ENCODE measurements at regions not wholly inside any gene's neighbourhood (a gene's known extent, or its start where the extent isn't known, plus 50 kb on each side); places are given as distances from the start of the nearest gene placed in this dataset.

GRCh38 chr4:128700659-128701350, 108.7 kb upstream of the JADE1 start:
- Histone ChIP-seq H3K27ac (no peak overlapping the region), H3K4me3 (no peak overlapping the region), H3K36me3 (no peaks in the 10 kb centered on the region), H3K9me3 (no peaks in the 10 kb centered on the region), H3K27me3 (no peaks in the 10 kb centered on the region), H3K4me1 (no peaks in the 10 kb centered on the region)
- intact Hi-C loops (cut with DNase I; ENCODE audit: low total_unique reads) = no loop called here
- 67 to 100% (median 97%) methylated on average over 1 of the region's 1 CpG for whole genome bisulfite sequencing, 5 donors
- TF ChIP-seq POLR2AphosphoS5 (IDR thresholded peaks at IDR 0.05) (no peak), POLR2A (IDR thresholded peaks at IDR 0.05) (no peak), EP300 (IDR thresholded peaks at IDR 0.05) (no peak)
- TF ChIP-seq, protein P1, sequence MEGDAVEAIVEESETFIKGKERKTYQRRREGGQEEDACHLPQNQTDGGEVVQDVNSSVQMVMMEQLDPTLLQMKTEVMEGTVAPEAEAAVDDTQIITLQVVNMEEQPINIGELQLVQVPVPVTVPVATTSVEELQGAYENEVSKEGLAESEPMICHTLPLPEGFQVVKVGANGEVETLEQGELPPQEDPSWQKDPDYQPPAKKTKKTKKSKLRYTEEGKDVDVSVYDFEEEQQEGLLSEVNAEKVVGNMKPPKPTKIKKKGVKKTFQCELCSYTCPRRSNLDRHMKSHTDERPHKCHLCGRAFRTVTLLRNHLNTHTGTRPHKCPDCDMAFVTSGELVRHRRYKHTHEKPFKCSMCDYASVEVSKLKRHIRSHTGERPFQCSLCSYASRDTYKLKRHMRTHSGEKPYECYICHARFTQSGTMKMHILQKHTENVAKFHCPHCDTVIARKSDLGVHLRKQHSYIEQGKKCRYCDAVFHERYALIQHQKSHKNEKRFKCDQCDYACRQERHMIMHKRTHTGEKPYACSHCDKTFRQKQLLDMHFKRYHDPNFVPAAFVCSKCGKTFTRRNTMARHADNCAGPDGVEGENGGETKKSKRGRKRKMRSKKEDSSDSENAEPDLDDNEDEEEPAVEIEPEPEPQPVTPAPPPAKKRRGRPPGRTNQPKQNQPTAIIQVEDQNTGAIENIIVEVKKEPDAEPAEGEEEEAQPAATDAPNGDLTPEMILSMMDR (IDR thresholded peaks at IDR 0.05) = no peak
- no peak for DNase-seq

DNA sequence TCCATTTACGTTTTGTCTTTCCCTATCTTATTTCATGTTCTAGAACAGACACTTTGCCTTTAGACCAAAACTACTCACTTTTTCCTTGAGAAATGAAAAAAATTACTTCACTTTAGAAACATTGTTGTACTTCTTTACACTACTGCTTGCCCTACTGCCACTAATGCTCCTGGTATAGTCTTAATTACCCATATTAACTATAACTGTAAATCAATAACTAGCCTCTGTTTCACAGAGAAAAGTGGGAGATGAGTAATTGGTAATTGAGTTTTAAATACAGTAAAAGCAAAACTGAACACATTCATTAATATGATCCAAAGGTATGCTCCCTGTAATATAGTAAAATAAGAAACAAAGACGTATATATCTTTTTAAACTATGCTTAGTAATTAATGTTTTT, 111.1 kb upstream of the JADE1 start:
- TF ChIP-seq POLR2AphosphoS5 (IDR thresholded peaks at IDR 0.05) = no peak
- TF ChIP-seq POLR2A (IDR thresholded peaks at IDR 0.05) = no peak
- TF ChIP-seq, protein P1 (IDR thresholded peaks at IDR 0.05) = no peak
- TF ChIP-seq EP300 (IDR thresholded peaks at IDR 0.05) = no peak
- H3K36me3 ChIP-seq = no peaks in the 10 kb centered on the region
- H3K27ac ChIP-seq = no peak overlapping the region
- no peaks in the 10 kb centered on the region for H3K27me3 ChIP-seq
- no peak overlapping the region for H3K4me3 ChIP-seq
- no peak for DNase-seq
- no peaks in the 10 kb centered on the region for H3K4me1 ChIP-seq
- intact Hi-C loops (cut with DNase I; ENCODE audit: low total_unique reads) = no loop called here
- WGBS, 5 donors = 48 to 69% (median 57%) methylated on average over 2 of the region's 2 CpGs
- no peaks in the 10 kb centered on the region for H3K9me3 ChIP-seq

- H3K27me3 ChIP-seq = no peaks in the 10 kb centered on the region
- DNase-seq = no peak
- no peaks in the 10 kb centered on the region for H3K9me3 ChIP-seq
- intact Hi-C loops (cut with DNase I; ENCODE audit: low total_unique reads) = no loop called here
- H3K27ac ChIP-seq = no peak overlapping the region
- WGBS, 5 donors = 89 to 93% (median 92%) methylated on average over 5 of the region's 5 CpGs
- TF ChIP-seq, protein P1 (IDR thresholded peaks at IDR 0.05) = no peak
- no peaks in the 10 kb centered on the region for H3K4me1 ChIP-seq
- H3K4me3 ChIP-seq = no peak overlapping the region
- no peaks in the 10 kb centered on the region for H3K36me3 ChIP-seq
Measured at GRCh38 chr4:128697323-128697722, 112.2 kb upstream of the JADE1 start.

DNA sequence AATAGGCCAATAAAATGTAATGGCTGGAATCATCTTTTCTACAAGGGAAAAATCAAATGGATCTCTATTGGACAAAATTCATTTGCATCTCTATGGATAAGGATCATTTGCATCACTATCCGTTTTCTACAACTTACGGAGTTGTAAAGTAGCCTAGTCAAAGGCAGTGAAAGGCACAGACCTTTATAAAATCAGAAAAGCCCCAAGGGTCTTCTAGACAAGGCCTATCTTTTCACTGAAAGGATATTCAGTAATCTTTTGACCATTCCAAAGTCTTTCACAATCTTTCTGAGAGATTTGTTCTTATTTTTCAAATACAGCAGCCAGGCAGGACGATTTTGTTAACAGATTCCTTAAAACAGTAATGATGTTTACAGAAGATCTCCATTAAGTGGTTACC, 119.5 kb upstream of the JADE1 start:
- Histone ChIP-seq H3K9me3 (peaks cover 0 to 10% (median 3%) of the 10 kb centered on the region in 4 donors), H3K27me3 (no peaks in the 10 kb centered on the region), H3K27ac (no peak overlapping the region), H3K4me3 (no peak overlapping the region), H3K4me1 (no peaks in the 10 kb centered on the region), H3K36me3 (no peaks in the 10 kb centered on the region)
- intact Hi-C loops (cut with DNase I; ENCODE audit: low total_unique reads) = no loop called here
- no peak for TF ChIP-seq POLR2A (IDR thresholded peaks at IDR 0.05)
- TF ChIP-seq, protein P1 (IDR thresholded peaks at IDR 0.05) = no peak
- TF ChIP-seq POLR2AphosphoS5 (IDR thresholded peaks at IDR 0.05) = no peak
- no peak for TF ChIP-seq EP300 (IDR thresholded peaks at IDR 0.05)
- 75 to 80% (median 78%) methylated on average over 3 of the region's 3 CpGs for WGBS, 5 donors
- no peak for DNase-seq
